Endodermal cell (in vitro differentiated cells): ENCODE measurements at regions not wholly inside any gene's neighbourhood (a gene's known extent, or its start where the extent isn't known, plus 50 kb on each side); places are given as distances from the start of the nearest gene placed in this dataset.

ENCODE experiments used
- DNase-seq: peaks from one replicate; pipeline ENCODE4 v3.0.0-alpha.2; 2017
- H3K27ac ChIP-seq: 2 replicates; pipeline ENCODE4 v1.5.1; 2013; ENCODE audit warnings: mild to moderate bottlenecking, low read depth, low read length, moderate library complexity
- H3K27me3 ChIP-seq: 2 replicates; pipeline ENCODE4 v1.6.1; 2013; ENCODE audit warnings: mild to moderate bottlenecking, low read length, moderate library complexity; ENCODE audit not compliant: insufficient read depth, control insufficient read depth, poor library complexity, severe bottlenecking
- H3K36me3 ChIP-seq: 2 replicates; pipeline ENCODE4 v1.7.0; 2013; ENCODE audit warnings: mild to moderate bottlenecking, low read length, moderate library complexity; ENCODE audit not compliant: control insufficient read depth, insufficient read depth
- H3K4me1 ChIP-seq: one replicate; pipeline ENCODE4 v1.7.0; 2013; ENCODE audit warnings: low read length; ENCODE audit not compliant: control insufficient read depth, insufficient read depth
- H3K4me3 ChIP-seq: 2 replicates; pipeline ENCODE4 v1.5.1; 2013; ENCODE audit warnings: mild to moderate bottlenecking, low read length, moderate library complexity
- H3K9ac ChIP-seq: 2 replicates; pipeline ENCODE4 v1.6.1; 2013; ENCODE audit warnings: mild to moderate bottlenecking, low read length, moderate library complexity; ENCODE audit not compliant: poor library complexity, severe bottlenecking; ENCODE audit errors: extremely low read depth
- H3K9me3 ChIP-seq: 2 replicates; pipeline ENCODE4 v1.6.1; 2013; ENCODE audit warnings: mild to moderate bottlenecking, low read length, moderate library complexity; ENCODE audit not compliant: control insufficient read depth
- H3K27ac Mint-ChIP-seq: 2 replicates; pipeline ENCODE4 v1.8.0; 2020; ENCODE audit warnings: mixed read lengths
- H3K27me3 Mint-ChIP-seq: 2 replicates; pipeline ENCODE4 v1.8.0; 2021; ENCODE audit warnings: mild to moderate bottlenecking, mixed read lengths; ENCODE audit not compliant: insufficient read depth
- H3K36me3 Mint-ChIP-seq: 2 replicates; pipeline ENCODE4 v1.8.0; 2020; ENCODE audit warnings: low read depth, mixed read lengths
- H3K4me1 Mint-ChIP-seq: 2 replicates; pipeline ENCODE4 v1.8.0; 2020; ENCODE audit warnings: mixed read lengths
- H3K4me3 Mint-ChIP-seq: 2 replicates; pipeline ENCODE4 v1.8.0; 2020; ENCODE audit warnings: mild to moderate bottlenecking, moderate library complexity, mixed read lengths
- H3K9me3 Mint-ChIP-seq: 2 replicates; pipeline ENCODE4 v1.8.0; 2020; ENCODE audit warnings: mild to moderate bottlenecking, mixed read lengths
- CTCF ChIP-seq: fragments of 200-600 bp; sonication (generic); conservative IDR thresholded peaks from 2 replicates; pipeline ENCODE4 v1.5.0; 2021; ENCODE audit warnings: antibody characterized with exemption, mild to moderate bottlenecking
- WGBS, 2 experiments: methylation state at CpG; one replicate each; pipeline versions ENCODE4 v1.1.5 to v1.1.7; 2013; ENCODE audit warnings: missing lambda C conversion rate in 2 of 2, mixed read lengths in 1 of 2; ENCODE audit not compliant: insufficient coverage in 1 of 2, insufficient read length in 1 of 2; 5-methylcytosine and 5-hydroxymethylcytosine counted together

DNA sequence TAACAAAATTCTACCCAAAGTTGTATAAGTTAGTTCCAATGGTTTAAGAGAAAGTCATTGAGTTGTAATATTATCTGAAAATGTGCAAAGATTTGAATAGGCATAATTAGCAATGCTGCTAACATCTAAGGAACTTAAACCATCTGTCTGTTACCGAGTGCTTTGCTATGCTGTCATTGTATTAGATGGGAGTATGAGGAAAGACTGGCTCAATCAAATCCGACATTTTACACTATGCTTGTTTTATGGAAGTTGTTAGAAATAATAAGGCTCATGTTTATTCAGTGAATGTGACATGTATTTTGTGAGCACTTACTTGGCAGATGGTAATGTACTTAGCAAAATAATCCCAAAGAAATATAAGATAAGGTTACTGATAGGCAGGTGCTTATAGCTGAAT lies 1715.1 kb downstream of the PCDH7 start:
- Mint-ChIP-seq H3K27me3 (no peaks in the 10 kb centered on the region), H3K36me3 (no peaks in the 10 kb centered on the region), H3K27ac (no peak overlapping the region), H3K4me1 (no peaks in the 10 kb centered on the region), H3K4me3 (no peak overlapping the region), H3K9me3 (no peaks in the 10 kb centered on the region)
- WGBS, 2 experiments = 70 to 92% methylated on average over 2 of the region's 2 CpGs
- H3K4me1 ChIP-seq = no peaks in the 10 kb centered on the region
- H3K27me3 ChIP-seq = no peaks in the 10 kb centered on the region
- no peak for DNase-seq
- no peak overlapping the region for H3K27ac ChIP-seq
- H3K9me3 ChIP-seq = no peaks in the 10 kb centered on the region
- no peaks in the 10 kb centered on the region for H3K36me3 ChIP-seq
- H3K4me3 ChIP-seq = no peak overlapping the region
- H3K9ac ChIP-seq = no peak overlapping the region
- TF ChIP-seq CTCF = no peak

- no peak for DNase-seq
- no peaks in the 10 kb centered on the region for H3K36me3 ChIP-seq
- H3K27me3 ChIP-seq = no peaks in the 10 kb centered on the region
- H3K27me3 Mint-ChIP-seq = no peaks in the 10 kb centered on the region
- H3K4me1 ChIP-seq = no peaks in the 10 kb centered on the region
- no peak overlapping the region for H3K4me3 ChIP-seq
- H3K36me3 Mint-ChIP-seq = no peaks in the 10 kb centered on the region
- no peaks in the 10 kb centered on the region for H3K9me3 Mint-ChIP-seq
- H3K4me3 Mint-ChIP-seq = no peak overlapping the region
- H3K9me3 ChIP-seq = no peaks in the 10 kb centered on the region
- H3K4me1 Mint-ChIP-seq = no peaks in the 10 kb centered on the region
- 60 to 87% methylated on average over 1 to 2 of the region's 3 CpGs for WGBS, 2 experiments
- H3K27ac ChIP-seq = no peak overlapping the region
- TF ChIP-seq CTCF = no peak
- H3K9ac ChIP-seq = no peak overlapping the region
- no peak overlapping the region for H3K27ac Mint-ChIP-seq
Observed at GRCh38 chr4:32436816-32437215, 1716.6 kb downstream of the PCDH7 start.

- Mint-ChIP-seq H3K4me1 (no peaks in the 10 kb centered on the region), H3K4me3 (no peak overlapping the region), H3K9me3 (no peaks in the 10 kb centered on the region), H3K36me3 (no peaks in the 10 kb centered on the region), H3K27me3 (no peaks in the 10 kb centered on the region), H3K27ac (no peak overlapping the region)
- TF ChIP-seq CTCF = no peak
- no peaks in the 10 kb centered on the region for H3K27me3 ChIP-seq
- H3K36me3 ChIP-seq = no peaks in the 10 kb centered on the region
- H3K4me3 ChIP-seq = no peak overlapping the region
- H3K9ac ChIP-seq = no peak overlapping the region
- WGBS, 2 experiments = 90 to 92% methylated on average over 3 of the region's 3 CpGs
- no peaks in the 10 kb centered on the region for H3K4me1 ChIP-seq
- no peaks in the 10 kb centered on the region for H3K9me3 ChIP-seq
- no peak overlapping the region for H3K27ac ChIP-seq
- no peak for DNase-seq
Observed at GRCh38 chr4:32440391-32440790, 1720.2 kb downstream of the PCDH7 start.
